ENCODE measurements at regions not wholly inside any gene's neighbourhood (a gene's known extent, or its start where the extent isn't known, plus 50 kb on each side); places are given as distances from the start of the nearest gene placed in this dataset.
"Not testable (repeated sequence)": the region's sequence is repeated elsewhere in the genome, so short reads cannot be mapped to it uniquely, and the experiment has no call there.

DNA sequence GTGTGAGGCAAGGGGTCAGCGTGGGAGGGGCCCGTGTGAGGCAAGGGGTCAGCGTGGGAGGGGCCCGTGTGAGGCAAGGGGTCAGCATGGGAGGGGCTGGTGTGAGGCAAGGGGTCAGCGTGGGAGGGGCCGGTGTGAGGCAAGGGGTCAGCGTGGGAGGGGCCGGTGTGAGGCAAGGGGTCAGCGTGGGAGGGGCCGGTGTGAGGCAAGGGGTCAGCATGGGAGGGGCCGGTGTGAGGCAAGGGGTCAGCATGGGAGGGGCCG is 119.2 kb downstream of the SEPTIN14 start:
- DNase-seq, result not testable (repeated sequence)

- not testable (repeated sequence) for DNase-seq
These were observed 119.7 kb downstream of the SEPTIN14 start for GRCh38 chr7:55742651-55743453.

- DNase-seq, result not testable (repeated sequence)
These were observed 120.6 kb downstream of the SEPTIN14 start for GRCh38 chr7:55741721-55742631.

- DNase-seq, result not testable (repeated sequence)
These were observed 121.8 kb downstream of the SEPTIN14 start for GRCh38 chr7:55740633-55741250.

DNA sequence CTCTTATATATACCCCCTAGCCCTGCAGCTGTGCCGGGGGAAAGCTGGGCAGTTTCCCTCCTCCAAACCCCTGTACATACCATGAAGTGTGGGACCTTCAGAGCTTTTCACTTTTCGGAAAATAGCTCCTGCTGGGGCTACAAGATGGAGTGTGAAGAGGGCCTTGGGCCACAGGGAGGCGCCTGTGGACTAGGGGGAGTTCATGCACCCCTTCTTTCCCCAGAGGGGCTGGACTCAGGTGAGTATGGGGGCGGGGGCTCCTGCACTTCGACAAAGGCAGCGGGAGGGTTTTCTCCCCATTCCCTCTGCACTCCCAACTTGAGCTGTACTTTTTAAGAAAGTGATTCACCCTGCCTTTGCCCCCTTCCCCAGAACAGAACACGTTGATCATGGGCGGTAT is 122.5 kb downstream of the SEPTIN14 start:
- not testable (repeated sequence) for DNase-seq

DNA sequence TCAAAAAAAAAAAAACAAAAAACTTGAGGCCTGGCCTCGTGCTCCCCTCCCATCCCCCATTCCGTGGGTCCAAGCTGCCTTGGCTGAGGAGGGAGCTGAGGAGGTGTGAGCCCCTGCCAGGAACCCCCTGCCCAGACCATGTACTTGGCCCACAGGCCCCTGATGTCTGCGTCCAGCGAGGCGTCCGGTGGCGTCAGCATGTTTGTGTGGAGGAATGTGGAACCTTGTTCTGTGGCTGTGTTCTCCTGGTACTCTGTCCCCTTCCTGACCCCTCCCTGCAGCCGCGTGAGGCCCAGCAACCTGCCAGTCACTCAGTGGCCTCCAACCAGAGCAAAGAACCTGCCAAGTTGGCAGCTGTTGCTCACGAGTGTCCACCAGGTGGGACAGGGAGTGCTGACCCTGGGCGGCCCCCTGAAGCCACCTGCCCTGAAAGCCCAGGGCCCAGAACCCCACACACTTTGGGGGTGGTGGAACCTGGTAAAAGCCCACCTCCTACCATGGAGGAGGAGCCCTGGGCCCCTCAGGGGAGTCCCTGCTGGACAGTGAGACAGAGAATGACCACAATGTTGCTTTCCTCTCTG is 125.8 kb downstream of the SEPTIN14 start:
- not testable (repeated sequence) for DNase-seq

DNA sequence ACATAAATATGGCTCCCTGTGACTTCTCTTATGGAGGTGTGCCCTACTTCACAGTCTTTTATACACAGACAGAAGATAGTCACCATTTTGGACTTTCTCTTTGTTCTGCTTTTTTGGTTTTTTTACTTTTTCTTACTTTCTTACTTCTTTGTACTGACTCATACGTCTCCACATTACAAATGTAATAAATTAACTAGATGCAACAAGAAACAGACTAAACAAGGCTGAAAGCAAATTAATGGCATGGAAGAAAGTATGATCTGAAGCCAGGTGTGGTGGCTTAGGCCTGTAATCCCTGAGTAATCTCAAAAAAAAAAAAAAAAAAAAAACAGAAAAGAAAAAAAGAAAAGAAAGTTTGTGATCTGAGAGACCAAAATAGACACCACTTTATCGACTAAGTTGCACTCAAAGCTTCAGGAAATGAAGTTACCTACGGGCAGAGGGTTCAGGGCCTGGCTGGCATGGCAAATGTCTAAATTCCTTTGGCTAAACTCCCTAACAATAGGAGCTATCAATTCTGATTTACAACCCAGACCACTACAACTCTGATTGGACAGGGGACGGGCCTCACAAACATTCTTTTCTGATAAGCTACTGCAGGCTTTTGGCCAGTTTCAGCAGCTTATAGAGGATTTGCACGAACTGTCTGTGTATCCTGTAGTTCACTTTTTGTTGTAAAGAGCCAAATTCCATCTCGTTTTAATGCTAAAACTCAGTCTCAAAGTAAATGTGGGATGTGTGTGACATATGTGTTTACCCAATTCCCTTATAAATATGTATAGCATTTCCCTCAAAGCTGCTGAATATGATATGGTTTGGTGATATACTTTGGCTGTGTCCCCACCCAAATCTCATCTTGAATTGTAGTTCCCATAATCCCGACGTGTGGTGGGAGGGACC is 129.1 kb downstream of the SEPTIN14 start:
- no peak for DNase-seq

DNA sequence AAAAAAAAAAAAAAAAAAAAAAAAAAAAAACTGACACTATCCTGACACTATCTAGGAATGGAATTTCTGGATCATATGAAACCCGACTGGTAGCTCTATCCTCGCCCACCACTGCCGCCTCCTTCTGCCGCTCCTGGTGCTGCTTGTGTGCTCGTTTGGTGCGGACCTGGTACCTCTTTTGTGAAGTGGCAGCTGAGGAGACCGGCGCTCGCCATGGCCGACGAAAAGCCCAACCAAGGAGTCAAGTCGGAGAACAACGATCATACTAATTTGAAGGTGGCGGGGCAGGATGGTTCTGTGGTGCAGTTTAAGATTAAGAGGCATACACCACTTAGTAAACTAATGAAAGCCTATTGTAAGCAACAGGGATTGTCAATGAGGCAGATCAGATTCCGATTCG is 130.6 kb downstream of the SEPTIN14 start:
- DNase-seq, result no peak

DNA sequence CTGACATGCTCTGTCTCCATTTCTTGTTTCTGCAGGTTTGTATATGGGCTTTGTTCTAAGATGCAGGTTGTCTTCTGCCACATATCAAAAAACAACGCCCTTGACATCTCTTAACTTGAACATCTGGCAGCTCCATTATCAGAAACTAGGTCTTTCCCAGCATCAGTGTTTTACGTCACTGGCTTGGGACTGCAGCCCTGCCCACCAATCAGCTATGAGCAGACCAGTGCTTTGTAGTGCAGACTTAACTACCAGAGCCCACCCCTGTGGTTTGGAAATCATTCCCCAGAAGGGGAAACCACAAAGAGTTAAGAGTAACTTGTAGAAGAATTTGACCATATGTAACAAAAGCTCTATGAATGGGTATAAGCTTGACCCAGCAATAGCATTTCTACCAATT is 132.4 kb downstream of the SEPTIN14 start:
- no peak for DNase-seq

DNA sequence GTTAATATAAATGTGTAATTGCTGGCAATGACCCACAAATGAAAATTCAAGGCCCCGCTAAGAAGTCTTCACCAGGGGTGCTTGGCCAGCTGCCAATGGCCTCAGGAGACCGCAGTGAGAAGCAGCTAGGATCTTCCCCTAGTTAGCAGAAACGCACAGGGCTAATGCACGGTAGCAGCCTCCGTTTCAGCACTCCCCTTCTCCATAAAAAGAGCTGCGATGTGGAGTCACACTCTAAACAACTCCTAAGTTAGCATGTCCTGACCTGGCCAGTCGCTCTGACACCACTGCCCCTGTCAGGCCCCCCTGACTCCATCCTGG is 139.0 kb downstream of the SEPTIN14 start:
- DNase-seq, result no peak

DNA sequence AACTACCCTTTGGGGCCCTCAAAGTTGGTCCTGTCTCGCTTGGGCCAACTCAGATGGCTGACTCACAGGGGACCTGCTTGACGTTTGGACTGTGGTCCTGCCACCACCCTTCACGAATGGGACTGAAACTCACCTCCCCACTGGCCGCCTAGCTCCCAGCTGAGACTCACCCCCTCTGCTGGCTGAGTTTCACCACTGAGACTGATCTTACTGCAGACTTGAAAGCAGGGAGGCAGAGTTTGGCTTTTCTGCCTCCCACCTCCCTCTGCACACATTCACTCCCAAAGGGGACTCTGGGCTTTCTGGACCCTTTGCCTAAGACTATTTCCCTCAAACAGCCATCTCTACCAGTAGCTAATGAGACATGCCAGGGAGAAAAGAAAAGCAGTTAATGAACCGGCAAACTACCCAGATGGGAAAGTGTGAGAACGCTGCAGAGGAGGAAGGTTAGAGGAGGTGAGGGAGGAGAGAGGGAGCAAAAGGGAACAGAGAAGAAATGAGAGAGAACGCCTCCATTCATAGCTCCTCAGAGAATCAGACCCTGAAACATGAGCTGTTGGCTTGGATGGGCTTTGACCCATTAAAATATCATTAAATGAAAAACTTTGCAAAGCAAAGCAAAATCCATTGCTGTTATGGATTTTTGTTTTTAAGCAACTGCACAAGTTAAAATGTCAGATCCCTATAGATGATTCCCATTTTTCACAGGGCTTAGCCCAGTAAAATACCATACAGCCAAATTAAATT is 139.5 kb downstream of the SEPTIN14 start:
- not testable (repeated sequence) for DNase-seq

- DNase-seq, result not testable (repeated sequence)
These were observed 141.5 kb downstream of the SEPTIN14 start for GRCh38 chr7:55721004-55721403.

- not testable (repeated sequence) for DNase-seq
These were observed 143.1 kb upstream of the VOPP1 start for GRCh38 chr7:55715247-55715867.

GRCh38 chr7:55714370-55714769 is 142.1 kb upstream of the VOPP1 start:
- DNase-seq, result not testable (repeated sequence)

DNA sequence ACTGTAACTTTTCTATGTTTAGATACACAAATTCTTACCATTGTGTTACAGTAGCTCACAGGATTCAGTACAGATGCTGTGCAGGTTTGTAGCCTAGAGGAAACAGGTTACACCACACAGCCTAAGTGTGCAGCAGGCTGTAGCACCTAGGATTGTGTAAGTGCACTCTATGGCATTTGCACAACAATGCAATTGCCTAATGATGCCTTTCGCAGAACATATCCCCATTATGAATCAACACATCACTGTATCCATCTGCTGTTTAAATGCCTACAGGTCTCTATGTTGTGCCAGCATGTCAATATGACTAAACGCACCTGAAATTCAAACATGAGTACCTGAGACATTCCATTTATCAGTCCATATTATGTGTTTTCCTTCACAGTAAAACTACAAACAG is 138.0 kb upstream of the VOPP1 start:
- DNase-seq, result not testable (repeated sequence)

- not testable (repeated sequence) for DNase-seq
These were observed 135.7 kb upstream of the VOPP1 start for GRCh38 chr7:55708028-55708427.

- DNase-seq, result not testable (repeated sequence)
These were observed 135.1 kb upstream of the VOPP1 start for GRCh38 chr7:55707410-55707809.

DNA sequence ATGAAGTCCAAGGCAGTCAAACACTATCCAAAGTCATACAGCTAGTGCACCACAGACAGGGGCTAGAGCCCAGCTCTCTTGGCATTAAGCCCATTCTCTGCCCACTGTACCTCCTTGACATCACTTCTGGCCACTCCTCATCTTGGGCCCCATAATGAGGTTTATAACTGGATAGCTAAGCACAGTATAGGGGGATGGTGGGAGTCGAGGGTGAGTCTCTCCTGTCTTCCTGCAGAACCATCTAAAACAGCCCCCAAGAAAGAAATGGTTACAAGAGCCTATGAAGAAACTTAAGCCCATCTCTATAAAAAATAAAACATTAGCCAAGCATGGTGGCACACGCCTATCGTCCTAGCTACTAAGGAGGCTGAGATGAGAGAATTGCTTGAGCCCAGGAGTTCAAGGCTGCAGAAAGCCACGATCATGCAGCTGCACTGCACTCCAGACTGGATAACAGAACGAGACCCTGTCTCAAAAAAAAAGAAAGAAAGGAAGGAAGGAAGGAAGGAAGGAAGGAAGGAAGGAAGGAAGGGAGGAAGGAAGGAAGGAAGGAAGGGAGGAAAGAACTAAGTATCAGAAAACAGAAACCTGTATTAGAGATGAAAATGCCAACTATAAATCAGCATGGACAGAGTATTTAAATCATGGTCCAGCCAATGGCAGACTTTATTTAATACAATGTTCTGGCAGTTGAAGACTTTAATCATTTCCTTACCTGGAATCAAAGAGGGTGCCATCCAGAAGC is 134.3 kb upstream of the VOPP1 start:
- not testable (repeated sequence) for DNase-seq

DNA sequence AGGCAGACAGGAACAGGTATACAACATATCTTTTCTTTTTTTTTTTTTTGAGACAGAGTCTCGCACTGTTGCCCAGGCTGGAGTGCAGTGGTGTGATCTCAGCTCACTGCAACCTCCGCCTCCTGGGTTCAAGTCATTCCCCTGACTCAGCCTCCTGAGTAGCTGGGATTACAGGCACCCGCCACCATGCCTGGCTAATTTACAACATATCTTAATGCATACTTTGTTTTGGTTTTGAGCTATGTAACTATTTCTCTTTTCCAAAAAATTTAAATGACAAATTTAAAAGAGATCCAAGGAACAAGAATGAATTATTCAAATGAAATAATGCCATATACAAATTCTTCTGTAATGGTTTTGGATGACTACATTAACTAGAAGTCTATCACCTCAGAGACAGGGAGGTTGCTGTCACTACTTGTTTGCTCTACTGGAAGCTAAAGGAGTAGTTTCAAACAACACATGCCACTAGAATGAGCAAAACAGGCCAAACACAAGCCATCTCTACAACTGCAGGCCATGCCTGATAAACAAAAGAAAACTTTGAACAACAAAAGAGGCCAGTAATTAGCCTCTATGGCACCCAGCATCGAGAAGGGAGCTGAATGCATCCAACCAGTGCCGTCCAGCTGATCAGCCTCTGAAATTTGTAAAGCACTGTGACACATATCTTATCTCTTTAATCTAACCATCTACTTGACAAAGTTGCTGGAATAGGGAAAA is 133.6 kb upstream of the VOPP1 start:
- not testable (repeated sequence) for DNase-seq

DNA sequence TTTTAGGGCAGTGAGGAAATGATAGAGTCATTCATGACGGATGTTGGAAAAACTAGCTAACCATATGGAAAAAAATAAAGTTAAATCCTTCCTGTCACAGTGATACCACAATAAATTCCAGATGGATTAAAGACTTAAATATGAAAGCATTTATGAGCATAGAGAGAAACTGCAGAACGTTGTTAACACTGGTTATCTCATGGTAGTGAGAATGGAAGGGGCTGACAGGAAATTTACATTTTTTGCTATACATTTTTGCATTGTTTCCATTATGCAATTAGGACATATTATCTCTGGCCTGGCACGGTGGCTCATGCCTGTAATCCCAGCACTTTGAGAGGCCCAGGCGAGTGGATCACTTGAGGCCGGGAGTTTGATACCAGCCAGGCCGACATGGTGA is 130.5 kb upstream of the VOPP1 start:
- not testable (repeated sequence) for DNase-seq
